ENCODE measurements at regions not wholly inside any gene's neighbourhood (a gene's known extent, or its start where the extent isn't known, plus 50 kb on each side); places are given as distances from the start of the nearest gene placed in this dataset.

DNA sequence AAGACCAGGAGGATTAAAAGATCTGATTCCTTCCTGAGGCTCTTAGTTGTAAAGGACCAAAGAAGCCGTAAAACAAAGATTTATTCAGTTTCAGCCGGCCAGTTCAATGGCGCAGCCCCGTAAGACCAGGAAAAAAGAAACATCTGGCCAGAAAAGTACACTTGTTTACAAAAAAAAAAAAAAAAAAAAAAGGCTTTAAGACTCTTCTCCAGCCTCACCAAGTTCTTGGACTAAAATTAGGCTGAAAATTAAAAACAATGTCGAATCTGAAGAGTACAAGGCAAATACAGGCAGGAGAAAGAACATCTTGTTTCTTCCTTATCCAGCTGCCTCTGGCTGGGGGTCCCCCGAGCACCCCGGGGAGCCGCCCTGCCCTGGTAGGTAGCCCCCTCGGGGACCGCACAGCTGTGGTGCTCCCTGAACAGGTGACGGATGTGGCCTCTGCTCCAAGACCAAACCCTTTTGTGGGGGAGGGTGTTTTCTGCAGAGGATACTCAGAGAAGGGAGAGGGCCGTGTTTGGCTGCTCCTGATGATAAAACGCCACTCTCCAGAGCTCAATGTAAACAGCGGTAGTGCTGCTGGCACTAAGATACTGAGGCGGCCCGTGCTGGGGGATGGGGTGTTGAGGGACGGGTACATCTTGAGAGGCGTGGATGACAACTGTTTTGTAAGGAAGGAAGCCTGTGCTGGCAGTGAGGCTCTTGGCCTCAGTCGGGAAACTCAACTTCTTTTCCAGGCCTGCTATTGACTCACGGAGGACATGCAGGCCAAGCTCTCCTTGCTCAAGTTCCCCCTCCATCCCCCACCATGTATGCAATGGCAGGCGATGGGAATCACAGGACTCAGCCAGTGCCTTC lies 201.0 kb upstream of the DIO3 start:
- H4K20me1 ChIP-seq (ENCODE audit: insufficient read depth), result no peaks in the 10 kb centered on the region
- ChIA-PET POLR2A (no interaction called here), CTCF (no interaction called here)
- no peaks in the 10 kb centered on the region for H3K79me2 ChIP-seq (ENCODE audit: insufficient read depth)
- no peaks in the 10 kb centered on the region for H3K9me2 ChIP-seq
- TF ChIP-seq MXI1 (IDR thresholded peaks at IDR 0.05; ENCODE audit: low read depth, low read length), result no peak
- TF ChIP-seq EP300 (IDR thresholded peaks at IDR 0.05; ENCODE audit: borderline replicate concordance in 1 of 2, low read depth in 1 of 2, low read length in 1 of 2), result no peak
- TF ChIP-seq USF1 (IDR thresholded peaks at IDR 0.05; ENCODE audit: borderline replicate concordance, low read depth), result no peak
- no peak for TF ChIP-seq NFIC (IDR thresholded peaks at IDR 0.05; ENCODE audit: borderline replicate concordance)
- no peak for TF ChIP-seq POLR2AphosphoS5 (IDR thresholded peaks at IDR 0.05; ENCODE audit: low read depth, low read length)
- no peak for TF ChIP-seq SMC3 (IDR thresholded peaks at IDR 0.05; ENCODE audit: low read depth, low read length)
- TF ChIP-seq, protein P1, sequence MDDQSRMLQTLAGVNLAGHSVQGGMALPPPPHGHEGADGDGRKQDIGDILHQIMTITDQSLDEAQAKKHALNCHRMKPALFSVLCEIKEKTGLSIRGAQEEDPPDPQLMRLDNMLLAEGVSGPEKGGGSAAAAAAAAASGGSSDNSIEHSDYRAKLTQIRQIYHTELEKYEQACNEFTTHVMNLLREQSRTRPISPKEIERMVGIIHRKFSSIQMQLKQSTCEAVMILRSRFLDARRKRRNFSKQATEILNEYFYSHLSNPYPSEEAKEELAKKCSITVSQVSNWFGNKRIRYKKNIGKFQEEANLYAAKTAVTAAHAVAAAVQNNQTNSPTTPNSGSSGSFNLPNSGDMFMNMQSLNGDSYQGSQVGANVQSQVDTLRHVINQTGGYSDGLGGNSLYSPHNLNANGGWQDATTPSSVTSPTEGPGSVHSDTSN (IDR thresholded peaks at IDR 0.05), result no peak
- TF ChIP-seq FOXM1 (IDR thresholded peaks at IDR 0.05; ENCODE audit: low read depth), result no peak
- TF ChIP-seq, protein P2, sequence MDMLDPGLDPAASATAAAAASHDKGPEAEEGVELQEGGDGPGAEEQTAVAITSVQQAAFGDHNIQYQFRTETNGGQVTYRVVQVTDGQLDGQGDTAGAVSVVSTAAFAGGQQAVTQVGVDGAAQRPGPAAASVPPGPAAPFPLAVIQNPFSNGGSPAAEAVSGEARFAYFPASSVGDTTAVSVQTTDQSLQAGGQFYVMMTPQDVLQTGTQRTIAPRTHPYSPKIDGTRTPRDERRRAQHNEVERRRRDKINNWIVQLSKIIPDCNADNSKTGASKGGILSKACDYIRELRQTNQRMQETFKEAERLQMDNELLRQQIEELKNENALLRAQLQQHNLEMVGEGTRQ (IDR thresholded peaks at IDR 0.05; ENCODE audit: borderline replicate concordance, low read depth, low read length), result no peak
- TF ChIP-seq, protein P3, sequence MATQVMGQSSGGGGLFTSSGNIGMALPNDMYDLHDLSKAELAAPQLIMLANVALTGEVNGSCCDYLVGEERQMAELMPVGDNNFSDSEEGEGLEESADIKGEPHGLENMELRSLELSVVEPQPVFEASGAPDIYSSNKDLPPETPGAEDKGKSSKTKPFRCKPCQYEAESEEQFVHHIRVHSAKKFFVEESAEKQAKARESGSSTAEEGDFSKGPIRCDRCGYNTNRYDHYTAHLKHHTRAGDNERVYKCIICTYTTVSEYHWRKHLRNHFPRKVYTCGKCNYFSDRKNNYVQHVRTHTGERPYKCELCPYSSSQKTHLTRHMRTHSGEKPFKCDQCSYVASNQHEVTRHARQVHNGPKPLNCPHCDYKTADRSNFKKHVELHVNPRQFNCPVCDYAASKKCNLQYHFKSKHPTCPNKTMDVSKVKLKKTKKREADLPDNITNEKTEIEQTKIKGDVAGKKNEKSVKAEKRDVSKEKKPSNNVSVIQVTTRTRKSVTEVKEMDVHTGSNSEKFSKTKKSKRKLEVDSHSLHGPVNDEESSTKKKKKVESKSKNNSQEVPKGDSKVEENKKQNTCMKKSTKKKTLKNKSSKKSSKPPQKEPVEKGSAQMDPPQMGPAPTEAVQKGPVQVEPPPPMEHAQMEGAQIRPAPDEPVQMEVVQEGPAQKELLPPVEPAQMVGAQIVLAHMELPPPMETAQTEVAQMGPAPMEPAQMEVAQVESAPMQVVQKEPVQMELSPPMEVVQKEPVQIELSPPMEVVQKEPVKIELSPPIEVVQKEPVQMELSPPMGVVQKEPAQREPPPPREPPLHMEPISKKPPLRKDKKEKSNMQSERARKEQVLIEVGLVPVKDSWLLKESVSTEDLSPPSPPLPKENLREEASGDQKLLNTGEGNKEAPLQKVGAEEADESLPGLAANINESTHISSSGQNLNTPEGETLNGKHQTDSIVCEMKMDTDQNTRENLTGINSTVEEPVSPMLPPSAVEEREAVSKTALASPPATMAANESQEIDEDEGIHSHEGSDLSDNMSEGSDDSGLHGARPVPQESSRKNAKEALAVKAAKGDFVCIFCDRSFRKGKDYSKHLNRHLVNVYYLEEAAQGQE (IDR thresholded peaks at IDR 0.05; ENCODE audit: low read depth, low read length), result no peak
- TF ChIP-seq YY1 (IDR thresholded peaks at IDR 0.05; ENCODE audit: low read depth), result no peak
- TF ChIP-seq FOSL2 (IDR thresholded peaks at IDR 0.05; ENCODE audit: borderline replicate concordance, low read depth), result no peak
- TF ChIP-seq MEF2A (IDR thresholded peaks at IDR 0.05; ENCODE audit: borderline replicate concordance, low read depth), result no peak
- TF ChIP-seq ZBTB33 (IDR thresholded peaks at IDR 0.05; ENCODE audit: borderline replicate concordance, low read depth), result no peak
- TF ChIP-seq IRF3 (IDR thresholded peaks at IDR 0.05; ENCODE audit: low read depth, low read length), result no peak
- no peak overlapping the region for H3K4me2 ChIP-seq
- peaks cover 0 to 9% of the 10 kb centered on the region in 2 experiments; a peak in 1 of 4 replicates for H3K4me1 ChIP-seq (ENCODE audit: control insufficient read depth in 1 of 2, insufficient read depth in 2 of 2, low read depth in 1 of 2, low read length in 1 of 2)
- DNase-seq, result no peak
- no peak overlapping the region for H3K9ac ChIP-seq
- no peak overlapping the region for H2AFZ ChIP-seq (ENCODE audit: low read depth)
- H3F3A ChIP-seq (replicated peaks; ENCODE audit: insufficient read depth), result no peaks in the 10 kb centered on the region
- no peak overlapping the region for H3K27ac ChIP-seq (ENCODE audit: low read depth in 2 of 2, low read length in 1 of 2)
- H3K27me3 ChIP-seq (ENCODE audit: insufficient read depth), result no peaks in the 10 kb centered on the region
- no peak overlapping the region for H3K4me3 ChIP-seq (ENCODE audit: low read depth in 2 of 2, low read length in 1 of 2)
- WGBS (ENCODE audit: low lambda C conversion rate), result 50% methylated on average over 18 of the region's 21 CpGs
- no peaks in the 10 kb centered on the region for H3K36me3 ChIP-seq (replicated peaks in 1 of 2; ENCODE audit: control insufficient read depth in 1 of 2, insufficient read depth in 2 of 2, low read length in 1 of 2)
- H3K9me3 ChIP-seq, result no peaks in the 10 kb centered on the region

Measured in SK-N-SH (cell line).